Keratinocyte (primary cell): ENCODE measurements at regions not wholly inside any gene's neighbourhood (a gene's known extent, or its start where the extent isn't known, plus 50 kb on each side); places are given as distances from the start of the nearest gene placed in this dataset.

Experiments used
- DNase-seq: peaks from one replicate; pipeline ENCODE4 v3.0.0-alpha.2; 2011; ENCODE audit warnings: low read depth, missing footprints, low spot score
- FAIRE-seq: peaks from 2 replicates; lab custom pipeline; 2011; peaks lifted over from hg19 to GRCh38; lab: Jason Lieb, UNC
- H2AFZ ChIP-seq: 2 replicates; pipeline ENCODE4 v1.6.0; 2012; ENCODE audit warnings: low read length, control low read depth, inconsistent platforms; ENCODE audit not compliant: control insufficient read depth
- H3K27ac ChIP-seq: 2 replicates; pipeline ENCODE4 v1.5.1; 2011; ENCODE audit warnings: low read length; ENCODE audit not compliant: control insufficient read depth, insufficient read depth
- H3K27me3 ChIP-seq: 3 replicates; pipeline ENCODE4 v1.6.0; 2011; ENCODE audit warnings: low read length; ENCODE audit not compliant: control insufficient read depth, insufficient read depth; ENCODE audit errors: extremely low read depth
- H3K36me3 ChIP-seq, 2 experiments: 2 replicates in 1 of 2; 3 replicates in 1 of 2; pipeline ENCODE4 v1.5.1; 2011; ENCODE audit warnings: low read length in 2 of 2, mild to moderate bottlenecking in 1 of 2; ENCODE audit not compliant: control insufficient read depth in 2 of 2, insufficient read depth in 2 of 2; ENCODE audit errors: extremely low read depth in 1 of 2
- H3K4me1 ChIP-seq: 3 replicates; pipeline ENCODE4 v1.5.1; 2011; ENCODE audit warnings: low read length; ENCODE audit not compliant: control insufficient read depth, insufficient read depth; ENCODE audit errors: extremely low read depth
- H3K4me2 ChIP-seq: 3 replicates; pipeline ENCODE4 v1.6.0; 2011; ENCODE audit warnings: low read depth, low read length; ENCODE audit not compliant: control insufficient read depth, insufficient read depth; ENCODE audit errors: extremely low read depth
- H3K4me3 ChIP-seq, 3 experiments: fragments of 200-600 bp in 1 of 3; sonication (generic) in 1 of 3; 2 replicates in 2 of 3; 3 replicates in 1 of 3; pipeline ENCODE4 v1.5.1; 2011 to 2016; ENCODE audit warnings: low read length in 3 of 3, mild to moderate bottlenecking in 3 of 3, control low read depth in 2 of 3, inconsistent platforms in 1 of 3, low read depth in 1 of 3, mixed read lengths in 1 of 3, mixed run types in 1 of 3, moderate library complexity in 1 of 3; ENCODE audit not compliant: control insufficient read depth in 2 of 3, insufficient read depth in 2 of 3; ENCODE audit errors: extremely low read depth in 1 of 3
- H3K79me2 ChIP-seq: 2 replicates; pipeline ENCODE4 v1.6.0; 2012; ENCODE audit warnings: low read length; ENCODE audit not compliant: control insufficient read depth, insufficient read depth
- H3K9ac ChIP-seq: 3 replicates; pipeline ENCODE4 v1.6.0; 2011; ENCODE audit warnings: low read length; ENCODE audit not compliant: control insufficient read depth, insufficient read depth; ENCODE audit errors: extremely low read depth
- H3K9me1 ChIP-seq: 3 replicates; pipeline ENCODE4 v1.6.0; 2011; ENCODE audit warnings: low read length; ENCODE audit not compliant: control insufficient read depth, insufficient read depth; ENCODE audit errors: extremely low read depth
- H3K9me3 ChIP-seq: 2 replicates; pipeline ENCODE4 v1.5.1; 2012; ENCODE audit warnings: low read depth, low read length; ENCODE audit not compliant: control insufficient read depth
- H4K20me1 ChIP-seq: 3 replicates; pipeline ENCODE4 v1.6.0; 2011; ENCODE audit warnings: low read length; ENCODE audit not compliant: control insufficient read depth, insufficient read depth; ENCODE audit errors: extremely low read depth
- EZH2 ChIP-seq: IDR thresholded peaks from one replicate; pipeline ENCODE4 v1.6.1; 2012; ENCODE audit warnings: inconsistent platforms, mild to moderate bottlenecking, low read length, moderate library complexity
- dilution Hi-C: fragments of 300-500 bp; cut with MboI; formaldehyde crosslinking; loops from one replicate; pipeline ENCODE4 v1.7.0; 2020; ENCODE audit warnings: low sequenced_read_pairs; ENCODE audit not compliant: extremely low pct_ligation_motif_present
- TF ChIP-seq, protein P1 (sequence below), 3 experiments: IDR thresholded peaks in 1 of 3; conservative IDR thresholded peaks in 1 of 3; optimal IDR thresholded peaks in 1 of 3; 2 replicates in 2 of 3; 3 replicates in 1 of 3; pipeline versions ENCODE3 to v1.5.1; 2011; ENCODE audit warnings: low read length in 3 of 3, mild to moderate bottlenecking in 3 of 3, moderate library complexity in 2 of 3, control low read depth in 1 of 3, inconsistent platforms in 1 of 3; ENCODE audit not compliant: insufficient read depth in 2 of 3; ENCODE audit errors: extremely low read depth in 1 of 3

DNA sequence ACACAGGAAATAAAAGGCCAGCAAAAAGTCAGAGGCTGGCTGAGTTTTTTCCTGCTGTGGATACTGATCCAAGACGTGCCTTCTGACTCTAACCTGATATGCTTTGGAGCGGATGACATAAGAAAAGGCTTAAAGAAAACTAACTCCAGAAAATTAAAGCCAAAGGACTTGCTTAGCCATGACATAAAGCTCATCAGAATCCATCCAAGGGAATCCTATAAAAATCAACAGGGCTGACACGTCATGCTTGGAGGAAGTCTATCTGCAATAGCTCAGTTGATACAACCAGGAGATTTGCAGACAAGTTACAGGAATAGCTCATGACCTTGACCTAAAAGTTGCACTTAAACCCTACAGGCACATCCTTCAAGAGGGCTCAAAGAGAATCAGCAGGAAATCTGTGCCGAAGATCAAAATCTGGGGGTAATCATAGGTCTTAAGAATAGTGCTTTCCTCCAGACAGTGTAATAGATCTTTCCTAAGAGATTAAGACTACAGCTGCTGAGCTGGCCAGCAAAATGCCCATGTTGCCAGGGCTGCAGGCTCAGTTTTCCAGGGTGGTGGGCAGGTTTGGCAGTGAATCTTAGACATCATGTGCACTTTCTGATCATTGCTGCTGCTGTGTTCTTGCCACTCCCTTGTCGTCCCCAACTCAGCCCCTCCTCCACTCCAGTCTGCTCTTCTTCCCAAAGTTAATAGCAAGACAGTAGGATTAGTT is 111.5 kb upstream of the SVIL start:
- no peaks in the 10 kb centered on the region for H3K9me3 ChIP-seq
- H3K27ac ChIP-seq: no peak overlapping the region
- H3K4me1 ChIP-seq: no peaks in the 10 kb centered on the region
- H3K36me3 ChIP-seq: no peaks in the 10 kb centered on the region
- no peaks in the 10 kb centered on the region for H3K27me3 ChIP-seq
- dilution Hi-C loops: no loop called here
- TF ChIP-seq, protein P1, sequence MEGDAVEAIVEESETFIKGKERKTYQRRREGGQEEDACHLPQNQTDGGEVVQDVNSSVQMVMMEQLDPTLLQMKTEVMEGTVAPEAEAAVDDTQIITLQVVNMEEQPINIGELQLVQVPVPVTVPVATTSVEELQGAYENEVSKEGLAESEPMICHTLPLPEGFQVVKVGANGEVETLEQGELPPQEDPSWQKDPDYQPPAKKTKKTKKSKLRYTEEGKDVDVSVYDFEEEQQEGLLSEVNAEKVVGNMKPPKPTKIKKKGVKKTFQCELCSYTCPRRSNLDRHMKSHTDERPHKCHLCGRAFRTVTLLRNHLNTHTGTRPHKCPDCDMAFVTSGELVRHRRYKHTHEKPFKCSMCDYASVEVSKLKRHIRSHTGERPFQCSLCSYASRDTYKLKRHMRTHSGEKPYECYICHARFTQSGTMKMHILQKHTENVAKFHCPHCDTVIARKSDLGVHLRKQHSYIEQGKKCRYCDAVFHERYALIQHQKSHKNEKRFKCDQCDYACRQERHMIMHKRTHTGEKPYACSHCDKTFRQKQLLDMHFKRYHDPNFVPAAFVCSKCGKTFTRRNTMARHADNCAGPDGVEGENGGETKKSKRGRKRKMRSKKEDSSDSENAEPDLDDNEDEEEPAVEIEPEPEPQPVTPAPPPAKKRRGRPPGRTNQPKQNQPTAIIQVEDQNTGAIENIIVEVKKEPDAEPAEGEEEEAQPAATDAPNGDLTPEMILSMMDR (optimal IDR thresholded peaks at IDR 0.05 in 1 of 3, IDR thresholded peaks at IDR 0.05 in 1 of 3, conservative IDR thresholded peaks at IDR 0.05 in 1 of 3; ENCODE audit: extremely low read depth in 1 of 3, insufficient read depth in 2 of 3, low read length in 3 of 3): no peak
- TF ChIP-seq EZH2: no peak
- DNase-seq (no peak), FAIRE-seq (no peak)
- H2AFZ ChIP-seq: no peak overlapping the region
- no peak overlapping the region for H3K9ac ChIP-seq
- no peak overlapping the region for H3K4me2 ChIP-seq
- no peaks in the 10 kb centered on the region for H3K79me2 ChIP-seq
- no peak overlapping the region for H3K4me3 ChIP-seq
- H3K9me1 ChIP-seq: no peaks in the 10 kb centered on the region
- H4K20me1 ChIP-seq: no peaks in the 10 kb centered on the region

DNA sequence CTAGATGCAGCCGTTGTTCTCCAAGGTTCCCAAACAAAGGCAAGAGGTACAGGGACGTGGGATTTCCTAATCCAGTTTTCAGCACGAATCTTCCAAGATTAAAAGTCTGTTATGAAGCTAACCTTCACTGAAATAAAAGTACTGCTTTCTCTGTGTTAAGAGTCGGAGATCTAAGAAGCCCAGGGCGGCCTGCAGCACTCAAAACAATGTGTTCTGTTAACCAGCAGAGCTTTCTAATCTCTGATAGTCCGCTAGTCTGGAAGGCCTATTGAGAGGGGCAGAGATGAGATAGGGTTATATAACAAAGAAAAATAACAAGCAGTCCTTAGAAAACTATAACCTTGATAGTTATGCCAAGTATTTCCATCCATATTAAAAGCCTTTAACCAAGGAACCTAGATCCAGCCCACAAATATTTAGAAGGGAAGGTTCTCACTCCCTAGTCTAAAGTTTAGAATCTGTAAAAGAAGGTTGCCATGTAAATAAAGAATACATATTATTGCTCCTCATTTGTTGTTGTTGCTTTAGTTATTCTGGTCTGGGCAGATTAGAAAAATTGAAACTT is 106.3 kb upstream of the SVIL start:
- Histone ChIP-seq H3K9me3 (no peaks in the 10 kb centered on the region), H3K27me3 (no peaks in the 10 kb centered on the region), H2AFZ (no peak overlapping the region), H3K4me2 (no peak overlapping the region), H3K36me3 (no peaks in the 10 kb centered on the region), H3K4me1 (peaks cover 3% of the 10 kb centered on the region), H3K79me2 (no peaks in the 10 kb centered on the region), H3K27ac (no peak overlapping the region), H3K9ac (no peak overlapping the region), H3K4me3 (no peak overlapping the region), H4K20me1 (no peaks in the 10 kb centered on the region), H3K9me1 (no peaks in the 10 kb centered on the region)
- DNase-seq (no peak), FAIRE-seq (no peak)
- TF ChIP-seq, protein P1 (optimal IDR thresholded peaks at IDR 0.05 in 1 of 3, IDR thresholded peaks at IDR 0.05 in 1 of 3, conservative IDR thresholded peaks at IDR 0.05 in 1 of 3; ENCODE audit: extremely low read depth in 1 of 3, insufficient read depth in 2 of 3, low read length in 3 of 3): no peak
- no peak for TF ChIP-seq EZH2
- dilution Hi-C loops: no loop called here
